ENCODE measurements at regions not wholly inside any gene's neighbourhood (a gene's known extent, or its start where the extent isn't known, plus 50 kb on each side); places are given as distances from the start of the nearest gene placed in this dataset.

DNA sequence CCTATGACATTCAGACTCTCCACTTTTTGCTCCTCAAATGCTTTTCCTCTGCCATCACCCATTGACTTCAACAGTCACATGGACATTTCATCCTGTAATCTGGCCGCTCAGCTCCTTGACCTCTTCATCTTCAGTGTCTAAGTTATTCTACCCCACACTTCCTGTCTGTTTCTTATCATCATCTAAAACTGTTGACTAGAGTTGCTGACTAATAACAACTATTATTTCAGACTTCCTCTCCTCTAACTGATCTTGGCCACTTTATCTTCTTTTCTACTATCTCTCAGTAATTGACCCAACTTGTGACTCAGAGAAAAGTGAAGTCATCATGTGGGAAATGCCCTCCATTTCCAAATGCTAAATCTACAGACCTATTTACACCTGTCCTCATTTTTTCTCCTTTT lies 254.7 kb upstream of the TRPC7 start:
- no peak for TF ChIP-seq CTCF (IDR thresholded peaks at IDR 0.05)
- no peak for TF ChIP-seq HOXA7 (CRISPR knock-in tag; IDR thresholded peaks at IDR 0.05)

All from A549 (cell line).